GM19238 (cell line): ENCODE measurements at regions not wholly inside any gene's neighbourhood (a gene's known extent, or its start where the extent isn't known, plus 50 kb on each side); places are given as distances from the start of the nearest gene placed in this dataset.
"Not testable (repeated sequence)": the region's sequence is repeated elsewhere in the genome, so short reads cannot be mapped to it uniquely, and the experiment has no call there.

Experiments used
- DNase-seq: peaks from one replicate; pipeline ENCODE4 v3.0.0; 2011; ENCODE audit warnings: low spot score; ENCODE audit not compliant: insufficient read length

- no peak for DNase-seq
These were observed 398.6 kb downstream of the PYDC2 start for GRCh38 chr3:191859531-191859930.

- no peak for DNase-seq
These were observed 408.9 kb downstream of the PYDC2 start for GRCh38 chr3:191869738-191870415.

- no peak for DNase-seq
These were observed 412.8 kb downstream of the PYDC2 start for GRCh38 chr3:191873736-191874135.

GRCh38 chr3:191882289-191882688 lies 421.3 kb downstream of the PYDC2 start:
- DNase-seq, result no peak

- DNase-seq, result no peak
These were observed 423.2 kb downstream of the PYDC2 start for GRCh38 chr3:191884132-191884531.

- DNase-seq, result no peak
These were observed 428.1 kb downstream of the PYDC2 start for GRCh38 chr3:191889106-191889505.

GRCh38 chr3:191889756-191890155 lies 428.8 kb downstream of the PYDC2 start:
- no peak for DNase-seq

- no peak for DNase-seq
These were observed 433.4 kb downstream of the PYDC2 start for GRCh38 chr3:191894406-191894805.

- no peak for DNase-seq
These were observed 440.8 kb downstream of the PYDC2 start for GRCh38 chr3:191901741-191902140.

GRCh38 chr3:191912616-191913204 lies 451.7 kb downstream of the PYDC2 start:
- DNase-seq, result no peak

GRCh38 chr3:191915712-191916111 lies 454.7 kb downstream of the PYDC2 start:
- no peak for DNase-seq

- no peak for DNase-seq
These were observed 458.6 kb downstream of the PYDC2 start for GRCh38 chr3:191919491-191920026.

- no peak for DNase-seq
These were observed 461.6 kb downstream of the PYDC2 start for GRCh38 chr3:191922570-191922969.

GRCh38 chr3:191927183-191927817 lies 466.3 kb downstream of the PYDC2 start:
- not testable (repeated sequence) for DNase-seq

GRCh38 chr3:191927998-191928397 lies 467.0 kb downstream of the PYDC2 start:
- DNase-seq, result not testable (repeated sequence)

- no peak for DNase-seq
These were observed 483.9 kb downstream of the PYDC2 start for GRCh38 chr3:191944835-191945234.

GRCh38 chr3:191952186-191952585 lies 491.2 kb downstream of the PYDC2 start:
- DNase-seq, result no peak

- DNase-seq, result no peak
These were observed 491.6 kb downstream of the PYDC2 start for GRCh38 chr3:191952609-191953008.

GRCh38 chr3:191958980-191959671 lies 498.2 kb downstream of the PYDC2 start:
- no peak for DNase-seq

- no peak for DNase-seq
These were observed 499.0 kb downstream of the PYDC2 start for GRCh38 chr3:191959876-191960413.

GRCh38 chr3:191961022-191961421 lies 500.1 kb downstream of the PYDC2 start:
- no peak for DNase-seq

- no peak for DNase-seq
These were observed 500.6 kb downstream of the PYDC2 start for GRCh38 chr3:191961529-191961928.
